ENCODE measurements at regions not wholly inside any gene's neighbourhood (a gene's known extent, or its start where the extent isn't known, plus 50 kb on each side); places are given as distances from the start of the nearest gene placed in this dataset.
"Not testable (repeated sequence)": the region's sequence is repeated elsewhere in the genome, so short reads cannot be mapped to it uniquely, and the experiment has no call there.

DNA sequence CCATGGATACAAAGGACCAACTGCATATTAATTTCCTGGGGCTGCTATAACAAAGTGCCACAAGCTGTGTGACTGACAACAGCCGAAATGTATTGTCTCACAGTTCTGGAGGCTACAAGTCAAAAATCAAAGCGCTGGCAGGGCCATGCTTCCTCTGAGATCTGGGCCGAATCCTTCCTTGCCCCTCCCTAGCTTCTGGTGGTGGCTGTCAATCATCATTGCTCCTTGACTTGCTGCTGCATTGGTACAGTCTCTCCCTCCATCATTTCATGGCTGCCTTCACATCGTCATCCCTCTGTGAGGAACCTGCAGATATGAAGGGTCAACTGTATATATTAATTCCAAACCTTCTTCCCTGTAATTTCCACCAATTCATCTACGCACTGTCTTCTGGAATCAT, 118.3 kb downstream of the EXOC5 start:
- no peak for DNase-seq

DNA sequence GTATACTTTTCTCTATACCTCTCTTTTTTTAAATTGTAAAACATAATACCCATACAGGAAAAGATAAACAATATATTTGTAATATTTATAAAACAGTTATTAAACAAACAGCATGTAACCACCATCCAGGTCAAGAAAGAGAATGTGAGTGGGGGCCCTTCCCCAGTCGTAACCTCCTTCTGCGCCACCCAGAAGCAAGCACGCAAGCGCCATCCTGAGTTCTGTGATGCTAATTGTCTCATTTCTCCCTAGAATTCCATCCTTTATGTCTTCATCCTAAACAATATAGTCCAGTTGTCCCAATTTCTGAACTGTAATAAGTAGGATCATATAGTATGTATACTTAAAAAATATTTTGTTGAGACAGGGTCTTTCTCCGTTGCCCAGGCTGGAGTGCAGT, 129.5 kb downstream of the EXOC5 start:
- DNase-seq, result no peak

DNA sequence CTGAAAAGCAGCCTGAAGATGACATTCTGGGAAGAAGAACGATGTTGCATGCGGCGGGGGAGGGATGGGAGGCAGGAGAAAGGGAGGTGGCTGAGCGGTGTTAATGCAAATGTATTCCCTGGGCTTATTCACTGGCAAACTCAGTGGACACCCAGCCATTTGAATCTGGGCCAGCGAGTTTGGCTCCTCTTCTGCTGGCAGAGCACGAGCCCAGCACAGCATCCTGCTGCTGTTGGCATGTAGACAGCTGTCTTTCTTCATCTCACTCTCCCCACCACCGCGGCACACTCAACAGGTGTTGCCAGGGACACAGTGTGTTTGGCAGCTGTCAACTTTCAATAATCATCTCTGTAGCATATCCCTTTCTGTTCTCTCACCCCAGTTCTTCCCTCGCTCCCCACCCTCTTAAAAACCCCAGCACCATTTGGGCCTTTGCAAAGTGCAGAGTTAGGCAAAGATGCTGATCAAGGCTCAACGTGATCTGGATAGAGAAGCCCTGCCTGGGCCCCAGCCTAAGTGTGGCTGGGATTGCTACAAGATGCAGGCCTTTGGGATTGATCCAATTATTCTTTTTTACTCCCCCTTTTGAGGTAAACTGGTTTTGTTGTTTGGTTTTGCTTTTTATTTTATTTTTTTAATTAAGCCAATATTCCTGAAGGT, 131.9 kb downstream of the EXOC5 start:
- no peak for DNase-seq

DNA sequence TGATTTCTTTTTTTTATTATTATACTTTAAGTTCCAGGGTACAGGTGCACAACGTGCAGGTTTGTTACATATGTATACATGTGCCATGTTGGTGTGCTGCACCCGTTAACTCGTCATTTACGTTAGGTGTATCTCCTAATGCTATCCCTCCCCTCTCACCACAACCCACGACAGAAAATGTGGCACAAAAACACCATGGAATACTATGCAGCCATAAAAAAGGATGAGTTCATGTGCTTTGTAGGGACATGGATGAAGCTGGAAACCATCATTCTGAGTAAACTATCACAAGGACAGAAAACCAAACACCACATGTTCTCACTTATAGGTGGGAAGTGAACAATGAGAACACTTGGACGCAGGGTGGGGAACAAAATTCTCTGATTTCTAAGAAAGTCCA, 140.9 kb downstream of the EXOC5 start:
- not testable (repeated sequence) for DNase-seq

DNA sequence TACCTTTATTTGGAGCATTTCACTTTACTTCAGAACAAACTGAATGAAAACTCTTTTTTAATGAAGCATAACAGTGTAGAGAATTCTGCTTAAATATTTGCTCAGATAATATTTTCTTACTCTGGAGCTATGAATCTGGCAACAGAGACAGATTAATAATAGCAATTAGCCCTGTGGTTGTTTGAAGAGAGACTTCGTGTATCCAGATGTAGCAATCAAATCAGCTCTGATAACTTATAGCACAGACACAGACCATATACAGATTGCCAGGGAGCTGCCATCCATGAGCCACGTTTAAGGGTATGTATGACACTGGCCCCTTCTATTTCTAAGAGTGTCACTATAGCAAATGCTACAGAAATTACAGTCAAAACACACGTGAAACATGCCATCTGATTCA, 146.6 kb downstream of the EXOC5 start:
- no peak for DNase-seq

DNA sequence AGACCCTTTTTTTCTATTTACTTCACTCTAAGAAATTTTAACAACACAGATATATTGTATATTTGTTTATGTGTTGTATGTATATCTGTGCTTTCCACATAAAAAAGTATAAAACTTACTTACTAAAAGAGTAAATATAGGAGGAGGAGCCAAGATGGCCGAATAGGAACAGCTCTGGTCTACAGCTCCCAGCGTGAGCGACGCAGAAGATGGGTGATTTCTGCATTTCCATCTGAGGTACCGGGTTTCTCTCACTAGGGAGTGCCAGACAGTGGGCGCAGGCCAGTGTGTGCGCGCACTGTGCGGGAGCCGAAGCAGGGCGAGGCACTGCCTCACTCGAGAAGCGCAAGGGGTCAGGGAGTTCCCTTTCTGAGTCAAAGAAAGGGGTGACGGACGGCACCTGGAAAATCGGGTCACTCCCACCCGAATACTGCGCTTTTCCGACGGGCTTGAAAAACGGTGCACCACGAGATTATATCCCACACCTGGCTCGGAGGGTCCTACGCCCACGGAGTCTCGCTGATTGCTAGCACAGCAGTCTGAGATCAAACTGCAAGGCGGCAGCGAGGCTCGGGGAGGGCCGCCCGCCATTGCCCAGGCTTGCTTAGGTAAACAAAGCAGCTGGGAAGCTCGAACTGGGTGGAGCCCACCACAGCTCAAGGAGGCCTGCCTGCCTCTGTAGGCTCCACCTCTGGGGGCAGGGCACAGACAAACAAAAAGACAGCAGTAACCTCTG, 156.5 kb downstream of the EXOC5 start:
- DNase-seq, result not testable (repeated sequence)

DNA sequence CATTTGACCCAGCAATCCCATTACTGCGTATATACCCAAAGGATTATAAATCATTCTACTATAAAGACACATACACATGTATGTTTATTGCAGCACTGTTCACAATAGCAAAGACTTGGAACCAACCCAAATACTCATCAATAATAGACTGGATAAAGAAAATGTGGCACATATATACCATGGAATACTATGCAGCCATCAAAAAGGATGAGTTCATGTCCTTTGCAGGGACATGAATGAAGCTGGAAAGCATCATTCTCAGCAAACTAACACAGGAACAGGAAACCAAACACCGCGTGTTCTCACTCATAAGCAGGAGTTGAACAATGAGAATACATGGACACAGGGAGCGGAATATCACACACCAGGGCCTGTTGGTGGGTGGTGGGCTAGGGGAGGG, 158.3 kb downstream of the EXOC5 start:
- DNase-seq, result not testable (repeated sequence)

DNA sequence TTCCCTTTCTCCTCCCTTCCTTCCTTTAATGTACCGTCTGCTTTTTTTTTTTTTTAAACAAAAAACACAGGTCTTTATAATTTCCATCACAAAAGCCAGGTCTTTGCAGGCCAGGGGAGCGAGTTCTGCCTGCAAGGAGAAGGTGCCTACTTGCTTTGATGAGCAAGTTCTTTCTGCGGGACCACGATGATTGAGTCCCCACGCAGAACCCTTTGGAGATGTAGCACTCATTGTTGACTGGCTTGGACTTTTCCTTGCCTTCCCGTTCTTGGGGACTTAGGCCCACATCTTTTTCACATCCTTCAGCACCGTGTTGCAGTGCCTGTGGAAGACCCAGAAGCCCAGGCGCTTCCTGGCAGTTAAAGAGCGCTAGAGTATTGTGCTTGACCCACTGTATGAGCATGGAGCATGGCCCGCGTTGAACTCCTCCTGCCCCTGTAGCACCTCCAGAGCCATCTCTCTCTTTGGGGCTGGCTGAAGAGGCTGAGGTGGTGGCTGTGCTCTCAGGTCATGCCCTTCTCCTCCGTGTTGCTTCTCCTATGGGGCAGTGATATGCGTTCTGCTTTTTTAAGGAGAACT, 177.6 kb downstream of the EXOC5 start:
- DNase-seq, result no peak

DNA sequence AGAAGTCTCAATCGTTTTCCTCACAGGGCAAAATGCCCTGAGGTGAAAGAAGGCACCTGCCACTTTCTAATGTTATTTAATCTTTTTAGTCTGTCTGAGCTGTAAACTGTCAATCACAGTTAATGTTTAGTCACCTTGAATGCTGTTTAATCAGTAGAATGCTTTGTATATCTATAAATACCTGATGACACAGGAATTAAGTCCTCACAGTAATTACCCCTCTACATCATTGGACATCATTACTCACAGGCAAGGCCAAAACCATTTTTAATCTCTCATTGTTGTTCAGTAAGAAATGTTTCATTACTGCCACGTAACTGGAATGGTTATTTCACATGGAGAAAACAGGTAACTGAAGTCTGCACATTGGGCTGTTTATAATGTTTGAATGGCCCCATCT, 178.8 kb downstream of the EXOC5 start:
- no peak for DNase-seq

DNA sequence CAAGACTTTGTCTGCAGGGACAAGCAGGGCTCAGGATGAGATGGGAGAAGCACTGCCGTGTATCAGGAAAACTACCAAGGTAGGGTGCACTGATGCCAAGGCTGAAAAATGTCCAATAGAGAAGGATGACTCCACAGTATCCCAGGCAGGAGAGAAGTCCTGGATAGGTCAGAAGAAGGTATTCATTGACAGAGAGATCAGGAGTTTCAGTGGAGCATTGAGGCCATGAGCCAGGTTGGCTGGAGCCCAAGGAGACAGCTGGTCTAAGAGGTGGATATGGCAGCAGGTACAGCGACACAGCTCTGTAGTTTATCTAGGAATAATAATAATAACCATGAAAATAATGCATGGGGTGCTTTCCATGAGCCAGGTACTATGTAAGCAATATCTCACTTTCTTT, 180.9 kb downstream of the EXOC5 start:
- no peak for DNase-seq

DNA sequence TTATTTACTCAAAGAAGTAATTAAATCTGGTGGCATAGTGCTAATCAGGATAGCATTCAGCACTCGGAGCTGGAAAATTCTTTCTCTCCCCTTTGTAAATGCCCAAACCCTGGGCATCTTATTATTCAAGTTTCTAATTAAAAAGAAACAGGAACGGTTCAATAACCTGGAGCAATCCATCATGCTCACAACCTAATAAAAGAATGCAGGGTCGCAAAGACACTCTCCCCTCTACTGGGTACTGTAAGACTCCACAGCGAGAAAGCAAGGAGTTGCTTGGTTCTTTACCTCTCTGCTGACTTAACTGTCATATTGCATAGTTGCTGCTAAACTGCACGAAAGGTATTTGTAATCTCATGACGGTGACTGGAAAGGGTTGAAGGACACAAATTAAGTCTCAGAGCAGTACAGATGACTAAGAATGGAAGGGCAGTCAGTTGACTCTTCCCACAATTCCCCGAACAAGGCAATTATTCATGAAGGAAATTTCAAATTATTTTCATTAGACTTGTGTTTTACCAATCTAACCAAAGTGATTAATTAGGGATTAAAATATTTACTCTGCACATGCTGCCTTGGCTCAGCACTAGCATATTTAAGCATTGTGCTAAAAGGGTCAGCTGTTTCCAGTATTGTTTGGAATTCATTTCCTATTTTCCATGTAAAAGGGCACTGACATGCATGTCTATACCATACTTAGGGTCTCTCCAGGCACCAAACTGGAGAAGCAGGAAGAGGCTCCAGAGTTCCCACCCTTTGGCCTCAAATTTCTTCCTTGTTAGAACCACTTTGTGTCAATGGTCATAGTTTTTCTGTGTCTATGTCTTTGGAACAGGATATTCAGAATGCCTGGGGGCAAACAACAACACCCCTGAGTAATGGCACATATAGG, 182.2 kb downstream of the EXOC5 start:
- DNase-seq, result no peak

DNA sequence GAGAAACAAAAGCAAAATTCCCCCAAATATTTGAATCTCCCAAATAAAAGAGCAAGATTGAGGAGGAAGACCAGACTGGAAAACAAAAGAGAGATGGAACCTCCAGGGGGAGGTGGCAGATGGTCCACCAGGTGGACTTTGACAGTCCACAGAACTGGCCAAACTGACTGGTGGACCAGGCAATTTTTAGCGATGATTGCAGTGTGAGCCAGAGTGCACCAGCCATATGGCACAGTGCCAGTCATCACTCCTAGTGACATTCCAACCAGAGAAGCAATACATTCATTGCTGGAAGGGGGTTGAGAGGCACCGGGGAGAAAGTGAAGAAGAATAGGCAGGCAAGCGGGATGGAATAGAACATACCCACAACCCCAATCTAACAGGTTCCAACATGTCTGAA, 182.9 kb downstream of the EXOC5 start:
- no peak for DNase-seq

DNA sequence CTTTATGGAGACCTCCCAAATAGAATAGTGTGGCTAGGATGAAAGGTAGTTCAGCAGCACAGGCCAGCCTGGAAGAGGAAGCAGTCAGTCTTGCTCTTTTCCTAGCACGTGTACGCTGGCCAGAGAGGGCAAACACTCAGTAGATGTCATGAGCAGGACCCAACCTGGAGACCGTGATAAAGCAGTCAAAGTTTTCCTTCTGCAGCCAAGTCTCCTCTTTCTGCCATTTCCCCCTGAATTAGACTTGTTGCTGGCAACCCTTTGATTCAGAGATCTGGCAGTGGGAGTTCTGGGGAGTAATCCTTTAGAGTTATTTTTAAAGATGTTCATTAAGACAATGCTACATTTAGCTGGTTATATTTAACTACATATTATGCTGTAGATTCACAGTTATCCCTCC, 183.7 kb downstream of the EXOC5 start:
- no peak for DNase-seq

DNA sequence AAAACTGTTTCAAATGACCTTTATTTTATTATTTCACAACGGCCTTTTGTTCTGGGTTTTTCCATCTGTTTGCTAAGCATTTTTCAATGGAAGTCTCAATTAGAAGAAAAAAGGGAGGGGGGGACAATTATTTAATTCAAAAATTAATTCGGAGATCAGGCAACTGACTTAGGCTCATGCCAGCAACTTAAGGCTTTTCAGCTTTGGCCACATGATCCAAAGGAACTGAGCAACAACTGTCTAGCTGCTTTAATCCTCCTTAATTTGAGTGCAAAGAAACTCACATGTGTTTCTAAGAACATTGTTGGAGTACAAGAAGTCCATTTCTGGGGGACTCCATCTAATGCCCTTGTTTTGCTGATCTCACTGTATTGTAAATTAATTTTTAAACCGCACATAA, 188.0 kb downstream of the EXOC5 start:
- no peak for DNase-seq

DNA sequence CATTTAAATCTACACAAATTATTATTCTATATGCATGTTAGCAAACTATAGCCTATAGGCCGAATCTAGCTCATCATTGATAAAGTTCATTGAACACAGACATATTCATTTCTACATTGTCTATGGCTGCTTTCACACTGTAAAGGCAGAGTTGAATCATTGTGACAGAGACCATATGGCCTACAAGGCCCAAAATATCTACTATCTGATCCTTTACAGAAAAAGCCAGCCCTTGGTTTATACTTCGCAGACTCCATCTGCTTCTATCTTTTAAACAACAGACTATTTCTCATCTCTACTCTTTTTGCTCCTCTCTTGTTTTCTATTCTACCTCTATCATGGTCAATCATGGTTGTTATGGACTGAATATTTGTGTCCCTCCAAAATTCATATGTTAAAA, 190.7 kb downstream of the EXOC5 start:
- no peak for DNase-seq

DNA sequence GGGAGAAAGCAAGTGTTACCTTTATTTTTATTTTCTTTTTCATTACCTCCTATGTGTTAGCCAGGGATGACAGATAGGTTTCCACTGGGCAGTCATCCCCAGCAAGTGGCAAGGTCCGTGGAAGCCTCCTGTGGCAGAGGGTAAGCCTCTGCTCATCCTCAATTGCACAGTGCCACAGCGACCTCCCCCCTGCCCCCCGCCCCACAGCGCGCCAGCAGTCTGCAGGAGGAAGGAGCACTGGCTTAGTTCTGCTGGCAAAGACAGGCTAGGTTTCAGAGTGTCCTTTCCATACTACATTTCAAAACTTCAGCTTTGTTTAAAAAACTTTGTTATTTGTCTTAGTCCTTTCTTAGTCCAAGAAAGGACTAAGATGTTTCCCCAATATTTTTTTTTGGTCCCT, 194.7 kb downstream of the EXOC5 start:
- DNase-seq, result no peak

DNA sequence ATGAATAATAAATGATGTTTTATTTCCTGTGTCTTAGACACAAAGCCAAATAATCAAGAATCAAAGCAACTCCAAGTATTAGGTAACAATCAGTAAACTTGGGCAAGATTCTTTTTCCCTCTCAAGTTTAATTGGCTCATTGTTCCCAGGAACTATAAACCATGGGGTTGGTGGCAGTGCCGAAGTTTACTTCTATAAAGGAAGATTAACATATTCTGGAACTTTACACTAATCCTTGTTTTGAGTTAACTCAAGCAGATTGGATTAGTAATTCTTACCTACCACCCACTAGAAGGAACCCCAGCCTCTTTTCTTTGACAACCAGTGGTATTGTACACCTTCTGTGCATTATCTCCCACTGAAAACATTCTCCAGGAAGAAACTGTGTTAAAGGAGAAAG, 197.1 kb downstream of the EXOC5 start:
- DNase-seq, result no peak

DNA sequence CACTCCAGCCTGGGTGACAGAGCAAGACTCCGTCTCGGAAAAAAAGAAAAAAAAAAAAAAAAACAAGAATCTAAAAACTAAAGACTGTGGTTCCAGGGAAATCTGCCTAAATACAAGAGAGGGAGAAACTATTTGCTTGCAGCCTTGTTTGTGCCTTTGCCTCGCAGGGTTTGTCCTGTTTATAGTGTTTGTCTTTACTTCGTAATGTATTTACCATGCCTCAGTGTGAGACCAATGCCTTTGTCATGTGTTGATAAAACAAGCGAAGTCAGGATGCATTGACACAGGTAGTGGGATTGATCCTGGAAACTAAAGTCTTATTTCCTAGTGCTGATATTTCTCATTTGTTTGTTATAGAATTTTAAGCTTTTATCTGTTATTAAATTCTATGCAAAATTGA, 199.0 kb downstream of the EXOC5 start:
- no peak for DNase-seq

DNA sequence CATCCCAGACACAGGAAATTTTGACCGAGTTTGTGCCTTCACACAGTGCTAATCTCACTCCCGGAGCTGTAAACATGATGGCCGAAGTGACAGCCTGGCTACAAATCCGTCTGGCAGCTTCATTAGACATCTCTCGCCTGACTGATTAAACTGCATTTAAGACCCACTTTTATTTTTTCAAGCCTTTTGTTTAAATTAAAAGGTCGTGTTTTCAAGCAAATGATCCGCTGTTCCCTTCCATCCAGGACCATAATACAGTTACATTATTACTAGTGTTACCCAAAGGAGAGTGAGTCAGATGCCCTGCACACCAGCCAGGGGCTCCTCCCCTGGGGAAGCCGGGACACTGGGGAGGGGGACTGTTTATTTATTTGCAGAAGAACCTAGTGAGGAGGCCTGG, 200.2 kb downstream of the EXOC5 start:
- DNase-seq, result no peak

DNA sequence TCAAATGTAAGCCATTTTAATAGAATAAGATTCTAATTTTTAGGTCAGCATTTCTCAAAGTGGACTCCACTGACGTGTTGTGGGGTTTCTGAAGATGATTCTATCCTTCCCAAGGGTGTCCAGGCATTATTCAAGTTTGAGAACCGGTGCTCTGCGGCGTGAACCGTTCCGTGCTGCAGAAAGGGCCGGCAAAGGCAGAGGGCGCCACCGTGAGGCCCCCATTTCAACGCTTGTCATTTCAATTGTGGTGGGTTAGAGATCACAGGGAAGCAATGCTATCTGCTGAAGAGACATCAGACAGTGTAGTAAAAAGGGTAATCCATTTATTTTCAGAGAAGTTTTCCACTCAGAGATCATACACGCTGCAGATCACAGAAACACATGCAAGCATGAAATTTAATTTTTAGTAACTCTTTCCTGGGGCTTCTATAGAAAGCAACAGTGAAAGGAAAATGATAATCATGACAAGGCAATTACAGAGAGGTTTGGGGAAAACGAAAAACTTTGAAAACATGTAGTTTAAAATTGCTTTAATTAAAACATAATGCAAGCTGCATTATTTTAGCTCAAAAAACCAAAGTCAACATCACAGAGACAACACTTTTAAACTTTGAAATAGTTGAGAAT, 201.7 kb downstream of the EXOC5 start:
- DNase-seq, result peak; percentile 36

DNA sequence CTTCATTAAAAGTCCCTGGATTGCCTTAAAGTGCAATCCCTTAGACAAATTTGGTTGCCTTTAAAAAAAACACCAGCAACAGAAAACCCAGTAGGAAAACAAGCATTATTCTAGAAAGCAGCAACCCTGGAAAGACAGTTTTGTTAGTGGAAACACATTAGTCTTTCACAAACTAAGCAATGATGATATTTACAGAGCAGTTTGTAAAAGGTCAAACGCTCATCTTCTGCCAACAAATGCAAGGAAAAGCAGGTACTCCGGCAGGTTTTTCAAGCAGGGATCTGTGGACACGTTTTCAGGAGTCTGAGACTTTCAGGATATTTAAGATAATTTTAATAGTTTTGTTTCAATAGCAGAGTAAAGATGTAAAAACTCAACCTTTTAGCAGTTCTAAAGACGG, 202.2 kb downstream of the EXOC5 start:
- no peak for DNase-seq

DNA sequence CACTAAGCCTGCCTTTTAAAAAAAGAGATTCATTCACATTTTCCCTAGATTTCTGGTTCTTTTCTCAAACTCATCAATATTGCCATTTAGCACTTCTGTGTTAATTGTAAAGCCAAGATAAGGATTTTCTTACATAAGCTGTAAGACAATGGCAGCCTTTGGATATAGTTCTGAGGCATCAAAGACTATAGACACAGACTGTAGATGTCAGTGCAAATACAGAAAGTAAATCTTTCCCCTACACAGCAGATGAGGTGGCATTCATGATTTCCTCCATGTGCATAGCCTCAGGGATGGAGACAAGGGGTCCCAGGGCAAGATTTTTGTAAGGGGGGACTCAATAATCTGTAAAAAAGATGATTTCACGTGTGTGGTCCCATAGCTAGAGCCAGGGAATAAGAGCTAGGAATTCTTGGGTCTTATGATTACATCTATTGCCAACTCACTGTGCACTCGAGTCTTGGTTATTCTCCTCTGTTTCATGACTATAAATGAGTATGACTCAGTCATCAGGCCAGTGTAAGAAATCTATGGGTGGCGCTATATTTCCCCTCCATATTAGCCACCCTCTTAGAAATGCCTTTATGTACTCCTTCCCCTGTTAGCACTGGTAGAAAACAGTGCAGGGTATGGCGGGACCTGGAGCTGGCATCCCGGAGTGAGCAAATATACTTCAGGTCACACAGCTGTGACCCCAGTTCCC, 207.5 kb downstream of the EXOC5 start:
- DNase-seq, result no peak

All from activated naive CD4-positive, alpha-beta T cell treated with anti-CD3 and anti-CD28 coated beads, Interleukin-2, amount 50 U/mL, for 16 hours (primary cell).